ENCODE measurements at regions not wholly inside any gene's neighbourhood (a gene's known extent, or its start where the extent isn't known, plus 50 kb on each side); places are given as distances from the start of the nearest gene placed in this dataset.

GRCh38 chr6:145262771-145263170 is 472.5 kb downstream of the EPM2A start:
- H2BK120ac ChIP-seq (ENCODE audit: low read depth, low read length, poor library complexity, severe bottlenecking): no peak overlapping the region
- no peak overlapping the region for H3K4ac ChIP-seq (ENCODE audit: low read depth, low read length)
- no peak overlapping the region for H3K4me2 ChIP-seq (ENCODE audit: insufficient read depth, insufficient read length, low read length)
- H3K79me1 ChIP-seq (ENCODE audit: insufficient read depth, low read depth, low read length, poor library complexity, severe bottlenecking): no peaks in the 10 kb centered on the region
- no peak overlapping the region for H2BK12ac ChIP-seq (ENCODE audit: insufficient read length, low read depth, low read length)
- H3K9me3 Mint-ChIP-seq: no peaks in the 10 kb centered on the region
- H3K23me2 ChIP-seq (ENCODE audit: insufficient read length, low read depth, low read length, poor library complexity, severe bottlenecking): no peaks in the 10 kb centered on the region
- no peaks in the 10 kb centered on the region for H3K36me3 Mint-ChIP-seq (ENCODE audit: insufficient read depth in 1 of 3, low read depth in 3 of 3)
- H3K23ac ChIP-seq (ENCODE audit: insufficient read length, low read depth, low read length): no peak overlapping the region
- no peaks in the 10 kb centered on the region for H3K27me3 ChIP-seq (ENCODE audit: insufficient read depth, low read length)
- H3K4me1 ChIP-seq (ENCODE audit: insufficient read depth, low read length): no peaks in the 10 kb centered on the region
- H3K4me1 Mint-ChIP-seq: no peaks in the 10 kb centered on the region
- no peak overlapping the region for H4K91ac ChIP-seq (ENCODE audit: insufficient read length, low read depth, low read length)
- H3K79me2 ChIP-seq (ENCODE audit: insufficient read depth, low read length): no peaks in the 10 kb centered on the region
- no peak overlapping the region for H3K27ac Mint-ChIP-seq
- H3K27me3 Mint-ChIP-seq (ENCODE audit: low read depth): no peaks in the 10 kb centered on the region
- H4K5ac ChIP-seq (ENCODE audit: insufficient read length, low read depth, low read length): no peak overlapping the region
- no peak overlapping the region for H3T11ph ChIP-seq (ENCODE audit: low read length)
- no peak overlapping the region for H3K4me3 Mint-ChIP-seq
- no peak overlapping the region for H3K14ac ChIP-seq (ENCODE audit: insufficient read depth, low read length)
- no peak overlapping the region for H3K27ac ChIP-seq (ENCODE audit: insufficient read length, low read depth, low read length)
- H4K20me1 ChIP-seq (ENCODE audit: control insufficient read depth, insufficient read depth, insufficient read length): no peaks in the 10 kb centered on the region
- H3K56ac ChIP-seq (ENCODE audit: insufficient read length, low read depth, low read length): no peak overlapping the region
- H3K18ac ChIP-seq (ENCODE audit: insufficient read length, low read depth, low read length): no peak overlapping the region
- no peak for DNase-seq
- H2BK15ac ChIP-seq (ENCODE audit: low read depth, low read length): no peak overlapping the region
- H2AK5ac ChIP-seq (ENCODE audit: insufficient read length, low read length): no peak overlapping the region
- H2BK5ac ChIP-seq (ENCODE audit: insufficient read length, low read length): no peak overlapping the region
- no peak overlapping the region for H2BK20ac ChIP-seq (ENCODE audit: low read depth, low read length, poor library complexity, severe bottlenecking)
- no peak overlapping the region for H2AFZ ChIP-seq (ENCODE audit: low read length)
- WGBS (ENCODE audit: extremely low coverage, insufficient read length, low lambda C conversion rate): no CpG with 5 or more reads among the region's 1 CpG
- H3K9me3 ChIP-seq (ENCODE audit: control insufficient read depth, low read depth, low read length): no peaks in the 10 kb centered on the region
- no peak for TF ChIP-seq CTCF (conservative IDR thresholded peaks at IDR 0.05)
- H4K8ac ChIP-seq (replicated peaks; ENCODE audit: insufficient read length, low read depth, low read length): no peak overlapping the region
- no peak overlapping the region for H3K9ac ChIP-seq (ENCODE audit: extremely low read depth, insufficient read length, low read length)

All from H9 (cell line).